OCI-LY3 (cell line): ENCODE measurements at regions not wholly inside any gene's neighbourhood (a gene's known extent, or its start where the extent isn't known, plus 50 kb on each side); places are given as distances from the start of the nearest gene placed in this dataset.

Experiments
- CTCF ChIP-seq: fragments of 200-600, 300-600 bp; sonication (generic); IDR thresholded peaks from 2 replicates; pipeline ENCODE4 v1.5.1; 2014; ENCODE audit warnings: antibody characterized with exemption, low read length, low read depth
- EZH2phosphoT487 ChIP-seq: fragments of 200-600 bp; shearing (Covaris generic); IDR thresholded peaks from 2 replicates; pipeline ENCODE4 v1.6.1; 2018; ENCODE audit warnings: antibody characterized with exemption, mixed run types, low read depth

DNA sequence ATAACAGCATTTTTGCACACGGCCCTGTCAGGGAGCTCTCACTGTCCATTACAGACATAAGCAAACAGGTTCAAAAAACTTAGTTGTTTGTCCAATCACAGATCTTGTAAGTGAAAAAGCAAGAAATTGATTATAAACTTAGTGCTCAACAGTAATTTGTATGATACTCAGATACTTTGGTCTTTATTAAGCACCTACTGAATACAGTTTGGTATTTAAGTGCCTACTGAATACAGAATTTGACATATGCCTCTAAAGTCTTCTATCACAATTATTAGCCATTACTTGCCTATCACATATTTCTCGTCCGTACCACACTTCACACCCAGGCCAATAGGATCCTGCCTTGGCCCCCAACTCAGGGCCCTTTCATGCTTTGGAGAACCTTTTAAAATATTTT is 283.1 kb downstream of the SUCLG1 start:
- TF ChIP-seq CTCF (no peak), EZH2phosphoT487 (no peak)
